ENCODE measurements at regions not wholly inside any gene's neighbourhood (a gene's known extent, or its start where the extent isn't known, plus 50 kb on each side); places are given as distances from the start of the nearest gene placed in this dataset.

DNA sequence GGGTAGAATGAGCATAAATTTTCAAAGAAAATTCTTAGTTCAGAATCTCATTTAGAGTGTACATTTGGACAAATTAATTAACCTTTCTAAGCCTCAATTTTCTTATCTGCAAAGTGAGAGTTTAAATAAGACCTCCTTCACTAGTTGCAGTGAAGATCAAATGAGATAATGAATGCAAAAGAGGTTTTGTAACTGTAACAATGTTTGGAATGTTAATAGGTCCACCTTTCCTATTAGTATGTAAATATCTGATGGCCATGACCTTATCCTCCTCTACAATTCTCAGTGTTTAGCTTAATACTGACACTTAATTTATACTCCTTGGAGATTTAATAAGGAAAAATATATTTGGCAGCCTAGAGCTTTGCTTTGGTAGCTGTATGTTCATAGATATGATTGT lies 138.8 kb downstream of the GABRG1 start:
- H3K4me1 ChIP-seq, result no peaks in the 10 kb centered on the region
- no peak for DNase-seq (ENCODE audit: extremely low spot score)
- TF ChIP-seq POLR2A (IDR thresholded peaks at IDR 0.05; ENCODE audit: low read depth) (no peak), POLR2AphosphoS5 (IDR thresholded peaks at IDR 0.05) (no peak), EP300 (IDR thresholded peaks at IDR 0.05) (no peak)
- TF ChIP-seq, protein P1, sequence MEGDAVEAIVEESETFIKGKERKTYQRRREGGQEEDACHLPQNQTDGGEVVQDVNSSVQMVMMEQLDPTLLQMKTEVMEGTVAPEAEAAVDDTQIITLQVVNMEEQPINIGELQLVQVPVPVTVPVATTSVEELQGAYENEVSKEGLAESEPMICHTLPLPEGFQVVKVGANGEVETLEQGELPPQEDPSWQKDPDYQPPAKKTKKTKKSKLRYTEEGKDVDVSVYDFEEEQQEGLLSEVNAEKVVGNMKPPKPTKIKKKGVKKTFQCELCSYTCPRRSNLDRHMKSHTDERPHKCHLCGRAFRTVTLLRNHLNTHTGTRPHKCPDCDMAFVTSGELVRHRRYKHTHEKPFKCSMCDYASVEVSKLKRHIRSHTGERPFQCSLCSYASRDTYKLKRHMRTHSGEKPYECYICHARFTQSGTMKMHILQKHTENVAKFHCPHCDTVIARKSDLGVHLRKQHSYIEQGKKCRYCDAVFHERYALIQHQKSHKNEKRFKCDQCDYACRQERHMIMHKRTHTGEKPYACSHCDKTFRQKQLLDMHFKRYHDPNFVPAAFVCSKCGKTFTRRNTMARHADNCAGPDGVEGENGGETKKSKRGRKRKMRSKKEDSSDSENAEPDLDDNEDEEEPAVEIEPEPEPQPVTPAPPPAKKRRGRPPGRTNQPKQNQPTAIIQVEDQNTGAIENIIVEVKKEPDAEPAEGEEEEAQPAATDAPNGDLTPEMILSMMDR (IDR thresholded peaks at IDR 0.05), result no peak
- no peak overlapping the region for H3K4me3 ChIP-seq
- intact Hi-C loops (cut with DNase I), result no loop called here
- no peaks in the 10 kb centered on the region for H3K36me3 ChIP-seq
- no peaks in the 10 kb centered on the region for H3K27me3 ChIP-seq
- H3K9me3 ChIP-seq, result no peaks in the 10 kb centered on the region
- H3K27ac ChIP-seq (replicated peaks in 1 of 4), result no peak overlapping the region

DNA sequence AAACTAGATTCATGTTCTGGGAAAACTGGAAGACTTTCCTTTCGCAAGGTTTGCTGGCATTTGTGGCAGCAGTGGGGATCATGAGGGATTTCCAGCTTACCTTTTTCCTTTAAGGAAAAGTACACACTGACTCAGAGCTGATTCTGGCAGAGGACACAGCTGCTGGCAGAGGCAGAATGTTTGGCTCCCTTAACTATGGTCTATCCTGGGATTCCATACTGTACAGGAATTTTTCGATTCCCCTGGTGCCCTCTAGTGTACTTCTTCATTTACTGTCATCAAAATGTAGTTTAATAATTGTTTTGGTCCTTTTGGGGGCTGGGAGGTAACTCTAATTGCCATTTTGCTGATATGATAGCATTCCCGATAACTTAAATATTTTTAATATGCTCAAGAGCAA lies 152.7 kb downstream of the GABRG1 start:
- Histone ChIP-seq H3K36me3 (no peaks in the 10 kb centered on the region), H3K9me3 (peaks cover 0 to 22% (median 19%) of the 10 kb centered on the region in 4 donors), H3K27ac (replicated peaks in 1 of 4) (no peak overlapping the region), H3K27me3 (no peaks in the 10 kb centered on the region), H3K4me3 (no peak overlapping the region), H3K4me1 (no peaks in the 10 kb centered on the region)
- intact Hi-C loops (cut with DNase I), result no loop called here
- DNase-seq (ENCODE audit: extremely low spot score), result no peak
- TF ChIP-seq EP300 (IDR thresholded peaks at IDR 0.05) (no peak), POLR2AphosphoS5 (IDR thresholded peaks at IDR 0.05) (no peak), POLR2A (IDR thresholded peaks at IDR 0.05; ENCODE audit: low read depth) (no peak)
- TF ChIP-seq, protein P1 (IDR thresholded peaks at IDR 0.05), result no peak
- 88% methylated on average over 3 of the region's 3 CpGs for WGBS

DNA sequence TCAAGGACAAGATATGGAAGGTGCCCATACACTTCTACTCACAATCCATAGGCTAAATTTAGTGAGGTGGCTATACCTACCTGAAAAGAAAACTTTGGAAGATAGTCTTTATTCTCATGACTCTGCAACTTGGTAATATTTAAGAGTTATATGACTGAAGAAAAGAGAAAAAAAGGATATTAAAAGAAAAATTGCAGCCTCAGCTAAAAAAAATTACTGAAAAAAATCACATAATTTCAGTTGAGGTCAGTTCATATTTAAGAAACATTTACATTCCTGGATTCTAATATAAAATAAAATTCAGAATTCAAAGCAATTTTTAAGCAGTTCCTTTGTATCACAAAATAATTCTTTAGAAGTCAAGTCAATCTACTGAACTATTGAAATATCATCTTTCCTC lies 166.5 kb downstream of the GABRG1 start:
- intact Hi-C loops (cut with DNase I), result no loop called here

DNA sequence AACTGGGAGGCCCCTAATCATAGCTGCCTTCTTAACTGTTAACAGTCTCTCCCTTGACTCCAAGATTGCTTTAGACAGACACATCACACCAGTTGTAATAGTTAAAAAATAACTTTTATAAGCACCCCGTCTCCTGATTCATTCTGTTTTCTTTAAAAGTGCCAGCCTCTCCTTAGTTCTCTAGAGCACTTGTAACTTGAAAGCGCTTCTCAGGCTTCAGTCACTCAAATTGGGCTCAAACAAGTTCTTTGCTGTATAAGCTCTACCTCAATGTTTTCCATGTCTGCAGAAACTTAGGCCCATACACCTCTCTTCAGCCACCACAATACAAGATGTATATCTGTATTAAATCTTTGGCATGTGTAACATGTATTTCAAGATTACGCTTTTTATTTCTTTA lies 169.6 kb downstream of the GABRG1 start:
- Histone ChIP-seq H3K4me3 (no peak overlapping the region), H3K4me1 (no peaks in the 10 kb centered on the region), H3K9me3 (no peaks in the 10 kb centered on the region), H3K27me3 (no peaks in the 10 kb centered on the region), H3K36me3 (no peaks in the 10 kb centered on the region), H3K27ac (replicated peaks in 1 of 4) (no peak overlapping the region)
- 58% methylated on average over 3 of the region's 3 CpGs for WGBS
- intact Hi-C loops (cut with DNase I), result no loop called here
- TF ChIP-seq, protein P1 (IDR thresholded peaks at IDR 0.05), result no peak
- TF ChIP-seq EP300 (IDR thresholded peaks at IDR 0.05), result no peak
- no peak for TF ChIP-seq POLR2AphosphoS5 (IDR thresholded peaks at IDR 0.05)
- TF ChIP-seq POLR2A (IDR thresholded peaks at IDR 0.05; ENCODE audit: low read depth), result no peak
- DNase-seq (ENCODE audit: extremely low spot score), result no peak

More for the DNA sequence above, 166.5 kb downstream of the GABRG1 start:
- Histone ChIP-seq H3K27me3 (no peaks in the 10 kb centered on the region), H3K4me3 (no peak overlapping the region), H3K9me3 (no peaks in the 10 kb centered on the region), H3K27ac (replicated peaks in 1 of 4) (no peak overlapping the region), H3K36me3 (no peaks in the 10 kb centered on the region), H3K4me1 (no peaks in the 10 kb centered on the region)
- no peak for DNase-seq (ENCODE audit: extremely low spot score)
- TF ChIP-seq, protein P1 (IDR thresholded peaks at IDR 0.05), result no peak
- no peak for TF ChIP-seq POLR2AphosphoS5 (IDR thresholded peaks at IDR 0.05)
- TF ChIP-seq POLR2A (IDR thresholded peaks at IDR 0.05; ENCODE audit: low read depth), result no peak
- TF ChIP-seq EP300 (IDR thresholded peaks at IDR 0.05), result no peak

DNA sequence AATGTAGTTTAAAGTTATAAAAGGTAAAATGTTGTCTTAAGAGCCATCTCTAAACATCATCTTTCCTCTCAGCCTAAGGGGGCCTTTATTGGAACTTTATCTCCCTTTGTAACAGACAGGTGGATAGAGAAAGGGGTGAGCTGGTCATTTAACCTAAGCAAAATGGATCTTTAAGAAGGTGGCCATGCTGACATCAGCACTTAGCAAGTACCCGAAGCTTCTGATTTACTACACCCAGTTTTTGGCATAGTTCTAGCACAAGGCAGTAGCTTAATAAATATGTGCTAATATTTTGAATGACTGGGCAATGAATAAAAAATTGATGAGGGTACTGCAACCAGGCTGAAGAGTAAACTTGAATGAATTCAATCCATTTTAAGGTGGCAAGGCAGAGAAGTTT lies 172.7 kb downstream of the GABRG1 start:
- Histone ChIP-seq H3K27me3 (no peaks in the 10 kb centered on the region), H3K4me3 (no peak overlapping the region), H3K4me1 (no peaks in the 10 kb centered on the region), H3K9me3 (no peaks in the 10 kb centered on the region), H3K27ac (replicated peaks in 1 of 4) (no peak overlapping the region), H3K36me3 (no peaks in the 10 kb centered on the region)
- TF ChIP-seq, protein P1 (IDR thresholded peaks at IDR 0.05), result no peak
- TF ChIP-seq POLR2AphosphoS5 (IDR thresholded peaks at IDR 0.05), result no peak
- no peak for TF ChIP-seq EP300 (IDR thresholded peaks at IDR 0.05)
- TF ChIP-seq POLR2A (IDR thresholded peaks at IDR 0.05; ENCODE audit: low read depth), result no peak
- intact Hi-C loops (cut with DNase I), result no loop called here
- DNase-seq (ENCODE audit: extremely low spot score), result no peak
- 88% methylated on average over 1 of the region's 1 CpG for WGBS
